NCI-H146 (cell line): ENCODE measurements at regions not wholly inside any gene's neighbourhood (a gene's known extent, or its start where the extent isn't known, plus 50 kb on each side); places are given as distances from the start of the nearest gene placed in this dataset.
A peak's percentile ranks its signal among the peaks of the same experiment; 100 is the strongest.

Experiments used
- DNase-seq: peaks from one replicate; lab custom pipeline; 2025; lab: John Stamatoyannopoulos, UW

DNA sequence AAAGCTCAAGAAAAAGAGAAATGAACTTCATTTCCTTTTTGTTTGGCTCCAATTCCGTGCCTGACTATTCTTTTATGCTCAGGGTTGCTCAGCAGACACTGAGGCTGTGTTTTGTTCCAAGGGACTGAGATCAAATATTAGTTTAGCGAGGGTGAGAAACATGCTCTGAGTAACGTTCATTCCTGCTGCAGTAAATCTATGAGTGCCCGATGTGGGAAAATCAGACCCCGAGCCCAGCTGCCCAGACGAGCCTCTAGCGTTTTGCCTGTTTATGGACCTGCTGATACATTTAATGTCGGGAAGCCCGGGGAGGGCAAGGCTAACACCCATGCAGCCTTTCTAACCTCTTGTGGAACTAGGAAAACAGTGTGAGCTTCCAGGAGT is 119.2 kb downstream of the VAPA start:
- DNase-seq, result no peak

GRCh38 chr18:10035281-10035991 is 121.6 kb downstream of the VAPA start:
- peak; percentile 83 for DNase-seq

DNA sequence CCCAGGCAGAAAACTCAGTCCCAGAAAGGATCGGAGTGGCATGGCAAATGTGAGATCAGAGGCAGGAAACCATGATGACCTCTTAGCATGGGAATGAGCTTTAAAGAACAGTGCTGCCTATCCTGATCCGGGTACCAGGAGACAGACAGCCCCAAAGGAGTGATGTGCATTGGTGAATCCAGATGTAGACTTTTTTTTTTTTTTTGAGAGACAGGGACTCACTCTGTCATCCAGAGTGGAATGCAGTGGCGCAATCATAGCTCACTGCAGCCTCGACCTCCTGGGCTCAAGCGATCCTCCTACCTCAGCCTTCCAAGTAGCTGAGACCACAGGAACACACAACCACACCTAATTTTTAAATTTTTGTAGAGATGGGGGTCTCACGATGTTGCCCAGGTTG is 122.7 kb downstream of the VAPA start:
- no peak for DNase-seq

DNA sequence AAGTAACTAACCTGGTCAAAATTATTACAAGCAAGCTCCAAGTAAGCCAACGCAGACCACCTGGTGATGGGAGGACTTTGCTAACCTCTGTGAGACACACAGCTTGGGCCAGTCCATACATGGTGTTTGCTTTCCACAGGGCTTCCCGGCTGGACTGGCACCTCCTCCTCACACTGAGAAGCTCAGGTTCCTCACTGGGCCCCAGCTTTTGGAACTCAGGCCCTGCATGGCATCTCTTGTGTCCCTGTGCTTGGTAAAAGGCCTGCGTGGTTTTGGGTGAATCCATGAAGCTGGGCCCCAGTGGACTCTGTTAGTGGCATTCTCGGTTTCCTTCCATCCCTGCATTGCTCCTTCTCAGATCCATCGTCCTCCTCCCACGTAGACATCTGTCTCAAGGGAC is 123.4 kb downstream of the VAPA start:
- no peak for DNase-seq

GRCh38 chr18:10038268-10038667 is 124.5 kb downstream of the VAPA start:
- no peak for DNase-seq

DNA sequence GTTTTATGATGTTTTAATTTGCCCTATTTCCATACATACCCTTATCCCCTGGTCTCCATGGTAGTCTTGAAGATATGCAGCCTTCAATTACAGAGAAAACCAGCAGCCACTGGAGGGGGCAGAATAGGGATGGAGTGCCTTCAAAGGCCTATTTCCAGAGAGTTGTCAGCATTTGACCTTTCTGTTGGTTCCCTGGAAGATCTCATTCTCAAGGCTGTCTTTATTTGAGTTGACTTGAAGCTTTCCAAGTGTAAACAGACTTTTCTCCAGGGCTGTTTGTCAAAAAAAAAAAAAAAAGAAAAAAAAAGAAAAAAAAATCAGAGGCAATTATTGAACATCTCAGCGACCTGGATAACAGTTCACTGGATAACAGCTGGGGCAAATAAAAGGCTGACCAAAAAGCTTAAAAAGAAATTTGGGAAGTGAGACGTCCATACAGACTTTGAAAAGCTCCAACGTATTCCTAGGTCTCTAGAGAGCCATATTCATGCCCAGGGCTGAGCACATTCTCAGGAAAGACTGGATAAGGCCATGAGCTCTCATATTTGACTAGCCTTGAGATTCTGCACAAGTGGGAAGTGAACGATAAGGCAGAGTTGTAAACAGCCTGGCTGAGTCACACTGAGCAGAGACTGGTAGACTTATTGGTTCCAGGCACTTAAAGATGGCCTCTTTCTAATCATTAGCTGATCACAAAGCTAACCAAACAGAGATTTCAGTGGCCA is 126.6 kb downstream of the VAPA start:
- no peak for DNase-seq

GRCh38 chr18:10041180-10041579 is 127.4 kb downstream of the VAPA start:
- no peak for DNase-seq

GRCh38 chr18:10042492-10042891 is 128.7 kb downstream of the VAPA start:
- no peak for DNase-seq

DNA sequence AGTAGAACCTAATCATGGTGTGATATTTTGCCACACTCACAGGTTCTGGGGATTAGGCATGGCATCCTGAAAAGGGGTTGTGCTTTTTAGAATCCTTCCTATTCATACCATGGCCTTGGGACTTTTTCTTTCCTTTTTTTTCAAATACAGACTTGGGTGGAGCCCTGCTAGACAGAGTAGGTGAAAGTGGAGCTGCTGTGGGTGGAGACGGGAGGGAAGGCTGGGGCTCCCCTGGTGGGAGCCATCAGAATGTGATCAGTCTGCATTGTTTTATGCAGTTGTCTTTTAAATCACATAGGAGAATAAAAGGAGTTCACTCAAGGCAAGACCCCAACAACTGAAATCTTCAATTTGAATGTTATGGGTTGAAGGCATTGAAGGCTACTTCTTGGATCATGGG is 130.2 kb downstream of the VAPA start:
- no peak for DNase-seq

DNA sequence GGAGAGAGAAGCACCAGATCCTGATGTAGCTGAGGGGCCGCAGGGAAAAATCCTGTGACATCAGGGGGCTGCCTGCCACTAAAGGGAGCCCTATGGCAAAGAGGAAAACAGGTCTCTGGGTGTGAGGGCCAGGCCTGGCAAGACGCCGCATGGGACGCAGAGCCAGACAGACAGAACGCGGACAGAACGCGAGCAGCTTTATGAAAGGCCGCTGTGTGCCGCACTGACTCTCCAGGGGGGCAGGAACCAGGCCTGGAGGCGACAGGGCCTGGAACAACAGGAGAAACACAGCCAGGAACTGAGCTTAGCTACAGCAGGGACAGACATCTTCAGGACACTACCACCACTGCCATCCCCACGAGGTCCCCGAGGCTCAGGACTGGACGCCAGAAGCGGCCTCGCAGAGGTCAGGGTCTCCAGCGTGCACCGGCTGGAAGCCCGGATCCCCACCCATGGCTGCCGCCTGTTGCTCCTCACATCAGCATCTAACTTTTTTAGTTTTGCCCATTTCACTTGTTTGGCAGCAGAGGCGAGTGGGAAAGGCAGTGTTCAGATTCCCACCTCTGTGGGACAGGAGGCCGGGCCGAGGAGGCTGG is 131.6 kb downstream of the VAPA start:
- no peak for DNase-seq

DNA sequence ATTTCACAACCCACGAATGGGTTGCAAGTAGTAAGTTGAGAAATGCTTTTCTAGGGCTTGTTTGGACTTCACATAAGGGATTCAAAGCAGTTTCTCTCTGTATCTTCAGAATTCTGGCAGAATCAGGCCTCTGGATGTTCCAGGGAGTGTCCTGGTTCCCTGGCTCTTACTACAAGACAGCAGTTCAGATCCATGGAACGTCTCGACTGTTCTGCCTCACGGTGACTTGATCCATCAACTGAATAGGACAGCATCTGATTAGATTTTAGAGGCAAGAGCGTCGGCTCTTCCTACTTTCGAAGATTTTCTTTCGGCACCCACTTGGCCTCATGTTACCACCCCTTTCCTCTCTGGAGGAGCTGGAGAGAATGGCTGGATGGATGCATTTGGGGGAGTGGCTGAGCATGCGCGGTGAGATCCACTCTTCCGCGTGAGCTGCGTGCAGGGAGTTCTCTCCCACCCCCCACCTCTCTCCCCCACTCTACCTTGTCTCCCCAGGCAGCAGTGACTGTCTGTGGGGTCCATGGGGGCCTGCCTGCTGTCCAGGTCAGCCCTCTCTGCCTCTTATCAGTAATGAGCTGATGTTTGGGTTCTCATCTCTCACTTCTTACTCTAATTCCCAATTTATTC is 132.5 kb downstream of the VAPA start:
- DNase-seq, result no peak

- no peak for DNase-seq
These were observed 133.4 kb downstream of the VAPA start for GRCh38 chr18:10047237-10047636.

DNA sequence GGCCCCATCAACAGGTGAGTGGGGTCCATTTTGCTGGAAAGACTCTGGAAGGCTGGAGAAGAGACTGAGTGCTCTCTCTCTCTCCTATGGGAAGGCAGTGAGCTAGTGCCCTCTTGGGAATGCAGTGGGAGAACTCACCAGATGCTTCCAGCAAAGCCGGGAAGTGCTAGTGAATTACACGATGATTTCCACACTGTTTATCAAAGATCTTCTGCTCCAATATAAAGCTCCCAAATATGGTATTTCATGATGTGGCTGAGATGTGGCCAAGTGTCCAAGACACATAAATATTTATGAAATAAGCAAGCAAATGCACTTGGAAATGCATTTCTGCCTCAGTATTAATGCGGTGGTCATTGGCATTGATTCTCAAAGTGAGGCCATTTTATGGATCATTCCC is 135.9 kb downstream of the VAPA start:
- DNase-seq, result no peak

DNA sequence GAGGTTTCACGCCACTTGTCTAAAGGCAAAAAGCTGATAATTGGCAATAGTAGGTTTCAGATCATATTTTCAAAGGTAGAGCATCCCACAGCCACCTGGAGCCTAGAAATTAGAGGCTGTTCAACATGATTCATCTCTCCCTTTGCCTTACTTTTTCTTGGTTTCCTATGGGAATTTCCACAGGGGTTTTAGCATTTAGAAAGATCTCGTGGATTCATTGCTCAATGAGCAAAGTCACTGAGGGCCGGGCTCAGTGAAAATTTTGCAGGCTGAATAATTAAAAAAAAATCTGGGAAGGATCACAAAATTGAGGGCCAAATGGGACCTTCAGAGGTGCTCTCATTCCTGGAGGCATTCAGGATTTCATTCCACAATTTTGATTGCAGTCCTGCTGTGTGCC is 137.1 kb downstream of the VAPA start:
- no peak for DNase-seq

DNA sequence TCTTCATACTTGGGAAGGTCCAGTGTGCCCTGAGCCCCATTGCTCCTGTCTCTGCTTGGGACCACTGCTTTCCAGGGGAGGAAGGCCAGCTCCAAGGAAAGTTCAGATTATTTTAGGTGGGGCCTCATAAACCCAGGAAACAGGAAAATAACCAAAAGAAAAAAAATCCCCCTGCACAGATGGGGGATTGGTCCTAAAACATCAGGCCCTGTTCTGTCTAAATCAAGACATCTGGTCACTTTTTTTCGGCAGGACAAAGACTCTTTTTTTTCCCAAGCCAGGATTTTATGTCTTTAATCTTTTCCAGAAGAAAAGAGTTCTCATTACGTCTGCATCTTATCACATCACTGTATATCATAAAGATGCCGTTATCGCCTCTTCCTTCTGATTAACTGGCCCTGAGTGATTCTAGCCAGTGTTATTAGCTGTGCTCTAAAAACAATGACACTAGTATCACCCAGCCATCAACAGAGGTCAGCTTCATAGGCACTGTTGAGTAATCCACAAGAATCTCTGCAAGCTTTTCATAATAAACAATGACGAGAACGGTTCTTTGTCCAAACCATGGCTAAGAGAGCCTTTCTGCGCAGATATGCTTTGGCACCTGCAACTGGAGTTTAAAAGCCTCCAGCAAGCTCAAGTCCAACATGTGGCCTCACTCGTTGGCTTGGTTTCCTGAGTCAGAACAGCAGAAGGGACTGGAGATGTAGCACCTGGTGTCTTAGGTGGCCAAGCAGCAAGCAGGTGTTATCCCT is 138.2 kb downstream of the VAPA start:
- peak; percentile 35 for DNase-seq

DNA sequence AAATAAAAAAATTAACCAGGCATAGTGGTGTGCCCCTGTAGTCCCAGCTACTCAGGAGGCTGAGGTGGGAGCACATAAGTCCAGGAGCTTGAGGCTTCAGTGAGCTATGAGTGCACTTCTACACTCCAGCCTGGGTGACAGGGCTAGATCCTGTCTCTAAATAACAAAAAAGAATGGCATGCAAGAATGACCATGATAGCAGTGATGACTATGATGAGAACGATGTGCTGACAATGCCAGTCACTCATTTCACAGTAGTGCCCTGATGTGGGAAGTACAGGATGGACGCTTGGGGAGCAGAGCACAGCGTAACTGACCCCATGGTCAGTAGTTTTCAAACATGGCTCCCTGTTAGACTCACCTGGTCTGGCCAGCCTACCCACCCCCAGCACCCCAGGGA is 139.1 kb downstream of the VAPA start:
- no peak for DNase-seq

- no peak for DNase-seq
These were observed 140.0 kb downstream of the VAPA start for GRCh38 chr18:10053861-10054260.

- DNase-seq, result no peak
These were observed 140.6 kb downstream of the VAPA start for GRCh38 chr18:10054366-10054765.

- DNase-seq, result no peak
These were observed 141.4 kb downstream of the VAPA start for GRCh38 chr18:10055125-10055750.

DNA sequence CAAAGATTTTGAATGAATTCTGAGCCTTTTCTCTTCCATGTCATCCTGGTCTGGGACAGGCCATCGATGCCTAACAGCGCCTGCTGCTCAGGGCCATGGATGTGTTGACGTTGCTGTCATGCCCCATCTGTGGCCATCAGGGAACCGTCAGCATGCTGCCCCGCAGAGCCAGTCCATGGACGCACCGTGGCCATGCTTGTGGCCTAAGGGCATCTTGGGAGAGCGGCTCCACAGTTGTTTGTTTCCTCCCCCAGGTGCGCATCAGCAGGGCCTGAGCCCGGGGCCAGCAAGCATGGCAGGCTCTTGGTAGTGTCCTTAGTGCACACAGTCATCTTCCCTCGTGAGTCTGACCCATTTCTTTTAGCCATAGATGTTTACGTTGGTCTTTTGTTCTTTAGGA is 142.7 kb downstream of the VAPA start:
- no peak for DNase-seq

DNA sequence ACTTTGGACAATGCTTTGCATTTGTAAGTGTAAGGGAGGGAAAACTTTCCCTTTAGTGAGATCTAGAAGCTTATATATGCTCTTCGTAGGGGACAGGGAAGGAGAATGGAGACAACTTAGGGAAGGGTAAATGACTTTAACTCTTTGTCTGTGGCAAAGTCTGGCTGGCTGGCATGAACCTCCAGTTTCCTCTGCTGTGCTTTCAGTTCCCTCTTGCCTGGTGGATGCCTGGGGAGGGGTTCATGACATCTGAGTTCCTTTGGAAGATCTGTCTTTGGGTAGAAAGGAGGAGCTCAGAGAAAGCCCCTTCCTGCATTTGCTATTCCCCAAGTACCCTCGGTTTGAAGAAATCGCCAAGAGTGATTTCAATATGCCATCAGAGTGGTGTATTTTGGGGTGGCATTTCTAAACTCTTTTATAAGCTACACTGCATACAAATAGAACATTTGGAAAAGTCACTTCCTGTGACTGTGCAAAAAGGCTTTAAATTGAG is 143.6 kb downstream of the VAPA start:
- no peak for DNase-seq
